Subcutaneous abdominal adipose tissue (tissue), 5 donors: ENCODE measurements at regions not wholly inside any gene's neighbourhood (a gene's known extent, or its start where the extent isn't known, plus 50 kb on each side); places are given as distances from the start of the nearest gene placed in this dataset.

Experiments
- H3K27ac ChIP-seq: one replicate; pipeline ENCODE4 v1.7.0; 2013; ENCODE audit warnings: low read depth, mild to moderate bottlenecking, inconsistent platforms, low read length, moderate library complexity
- H3K27me3 ChIP-seq, 5 donors: one replicate each; pipeline ENCODE4 v1.7.0; 2013; ENCODE audit warnings: low read length in 5 of 5, inconsistent platforms in 1 of 5; ENCODE audit not compliant: control insufficient read depth in 5 of 5, insufficient read depth in 4 of 5
- H3K36me3 ChIP-seq, 5 donors: one replicate each; pipeline ENCODE4 v1.7.0; 2013; ENCODE audit warnings: low read length in 5 of 5; ENCODE audit not compliant: control insufficient read depth in 5 of 5, insufficient read depth in 5 of 5
- H3K4me1 ChIP-seq, 5 donors: one replicate each; pipeline ENCODE4 v1.7.0; 2013; ENCODE audit warnings: low read length in 5 of 5, mild to moderate bottlenecking in 3 of 5, moderate library complexity in 1 of 5; ENCODE audit not compliant: control insufficient read depth in 5 of 5, insufficient read depth in 5 of 5
- H3K4me3 ChIP-seq, 5 donors: one replicate each; pipeline ENCODE4 v1.7.0; 2013; ENCODE audit warnings: low read length in 5 of 5, low read depth in 1 of 5
- H3K9ac ChIP-seq, 5 donors: one replicate each; pipeline ENCODE4 v1.7.0; 2013; ENCODE audit warnings: low read length in 5 of 5, mild to moderate bottlenecking in 4 of 5, moderate library complexity in 3 of 5
- H3K9me3 ChIP-seq, 5 donors: one replicate each; pipeline ENCODE4 v1.7.0; 2013; ENCODE audit warnings: low read length in 5 of 5; ENCODE audit not compliant: control insufficient read depth in 5 of 5
- donor health status: healthy.
- donor health status: healthy.
- donor health status: healthy.
- donor health status: healthy.
- donor health status: healthy.

DNA sequence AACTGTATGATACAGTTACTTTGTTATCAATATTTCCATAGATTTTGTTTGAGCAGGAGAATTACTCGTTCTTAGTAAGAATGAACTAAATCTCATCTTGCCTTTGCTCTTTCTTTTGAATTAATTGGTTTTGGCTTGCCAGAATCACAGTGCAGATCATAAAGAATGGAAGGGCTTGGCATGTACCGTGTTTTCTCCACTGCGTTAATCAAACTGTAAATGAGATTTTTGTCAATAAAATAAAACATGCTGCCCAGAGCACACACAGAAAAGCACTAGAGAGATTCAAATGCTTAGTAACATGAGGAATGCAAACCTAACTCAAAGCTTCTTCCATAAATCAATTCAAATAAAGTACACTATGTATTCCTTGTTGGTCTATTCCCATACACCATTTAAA lies 229.6 kb upstream of the CDH2 start:
- H3K9ac ChIP-seq = no peak overlapping the region
- no peaks in the 10 kb centered on the region for H3K36me3 ChIP-seq
- no peaks in the 10 kb centered on the region for H3K4me1 ChIP-seq
- no peak overlapping the region for H3K4me3 ChIP-seq
- H3K9me3 ChIP-seq = no peaks in the 10 kb centered on the region
- H3K27me3 ChIP-seq = no peaks in the 10 kb centered on the region
- no peak overlapping the region for H3K27ac ChIP-seq

DNA sequence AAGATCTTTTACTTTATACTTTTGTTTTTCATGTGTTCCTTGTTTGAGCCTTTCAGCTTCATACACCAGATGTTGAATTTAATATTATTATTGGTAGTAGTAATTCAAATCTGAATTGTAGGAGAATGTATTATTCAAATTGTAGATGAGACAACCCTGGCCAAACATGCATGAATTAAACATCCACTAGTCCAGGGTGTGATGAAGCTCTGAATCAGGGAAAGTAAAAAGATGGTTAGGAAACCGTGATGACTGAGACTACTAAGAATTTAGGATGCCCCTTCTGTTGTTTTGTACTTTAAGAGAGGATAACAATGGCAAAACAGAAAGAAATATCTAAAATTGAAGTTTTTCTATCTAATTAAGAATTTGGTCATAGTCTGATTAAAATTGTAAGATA lies 227.8 kb upstream of the CDH2 start:
- Histone ChIP-seq H3K9me3 (no peaks in the 10 kb centered on the region), H3K4me1 (no peaks in the 10 kb centered on the region), H3K4me3 (no peak overlapping the region), H3K36me3 (no peaks in the 10 kb centered on the region), H3K9ac (no peak overlapping the region), H3K27me3 (no peaks in the 10 kb centered on the region), H3K27ac (no peak overlapping the region)

DNA sequence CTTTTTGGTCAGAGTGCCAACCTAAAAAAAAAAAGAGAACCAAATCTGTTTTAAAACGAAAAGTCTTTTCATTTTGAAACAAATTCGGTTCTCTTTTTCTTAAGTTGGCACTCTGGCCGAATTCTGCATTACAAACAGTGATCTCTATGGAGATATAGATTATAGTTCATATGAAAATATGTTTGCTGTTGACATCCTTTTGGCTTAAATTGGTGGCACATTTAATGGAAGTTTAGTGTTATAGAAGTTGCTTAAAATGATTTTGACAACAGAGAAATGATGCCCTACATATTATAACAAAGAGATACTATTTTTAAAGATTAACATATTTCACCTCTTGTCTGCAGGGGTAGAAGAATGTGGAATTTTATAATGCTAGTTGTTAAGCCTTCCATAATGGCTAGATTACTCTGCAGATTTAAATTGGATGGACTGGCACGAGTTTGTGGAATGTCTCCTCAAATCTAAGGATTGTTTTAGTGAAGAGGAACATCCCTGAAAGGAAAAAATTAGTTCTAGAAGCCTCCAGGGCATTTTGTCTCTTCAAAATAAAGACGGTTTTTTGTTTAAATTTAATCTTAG lies 222.9 kb upstream of the CDH2 start:
- no peaks in the 10 kb centered on the region for H3K9me3 ChIP-seq
- H3K9ac ChIP-seq = no peak overlapping the region
- no peak overlapping the region for H3K27ac ChIP-seq
- no peak overlapping the region for H3K4me3 ChIP-seq
- H3K27me3 ChIP-seq = no peaks in the 10 kb centered on the region
- H3K4me1 ChIP-seq = no peaks in the 10 kb centered on the region
- H3K36me3 ChIP-seq = no peaks in the 10 kb centered on the region

DNA sequence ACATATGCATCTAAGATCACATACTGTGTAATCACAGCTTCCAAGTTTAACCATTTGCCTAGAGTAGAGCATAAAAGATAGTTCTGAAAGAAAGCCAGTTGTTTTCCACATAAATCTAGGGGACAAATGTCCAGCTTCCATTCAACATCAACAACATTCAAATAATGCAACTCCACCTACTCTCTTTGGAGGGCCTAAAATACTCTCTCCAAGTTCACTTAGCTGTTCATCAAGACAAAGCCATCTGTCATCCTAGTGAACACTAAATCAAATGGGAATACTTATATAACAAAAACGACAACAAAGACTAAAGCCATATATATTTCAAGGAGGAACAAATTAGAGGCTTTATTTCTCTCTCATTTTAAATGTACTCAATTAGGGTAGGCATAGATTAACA lies 221.5 kb upstream of the CDH2 start:
- H3K36me3 ChIP-seq = no peaks in the 10 kb centered on the region
- no peak overlapping the region for H3K9ac ChIP-seq
- H3K4me1 ChIP-seq = no peaks in the 10 kb centered on the region
- no peak overlapping the region for H3K4me3 ChIP-seq
- no peaks in the 10 kb centered on the region for H3K9me3 ChIP-seq
- no peak overlapping the region for H3K27ac ChIP-seq
- no peaks in the 10 kb centered on the region for H3K27me3 ChIP-seq

DNA sequence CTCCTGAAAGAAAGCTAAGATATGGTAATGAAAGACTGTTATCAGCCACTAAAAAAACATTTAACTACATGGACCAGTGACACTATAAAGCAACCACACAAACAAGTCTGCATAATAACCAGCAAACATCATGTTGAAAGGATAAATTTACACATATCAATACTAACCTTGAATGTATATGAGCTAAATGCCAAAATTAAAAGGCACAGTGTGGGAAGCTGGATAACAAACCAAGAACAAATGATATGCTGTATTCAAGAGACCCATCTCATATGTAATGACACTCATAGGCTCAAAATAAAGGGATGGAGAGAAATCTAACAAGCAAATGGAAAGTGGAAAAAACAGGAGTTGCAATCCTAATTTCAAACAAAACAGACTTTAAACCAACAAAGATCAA lies 213.1 kb upstream of the CDH2 start:
- H3K27me3 ChIP-seq = peaks cover 0 to 2% (median 0%) of the 10 kb centered on the region in 5 donors
- no peak overlapping the region for H3K27ac ChIP-seq

DNA sequence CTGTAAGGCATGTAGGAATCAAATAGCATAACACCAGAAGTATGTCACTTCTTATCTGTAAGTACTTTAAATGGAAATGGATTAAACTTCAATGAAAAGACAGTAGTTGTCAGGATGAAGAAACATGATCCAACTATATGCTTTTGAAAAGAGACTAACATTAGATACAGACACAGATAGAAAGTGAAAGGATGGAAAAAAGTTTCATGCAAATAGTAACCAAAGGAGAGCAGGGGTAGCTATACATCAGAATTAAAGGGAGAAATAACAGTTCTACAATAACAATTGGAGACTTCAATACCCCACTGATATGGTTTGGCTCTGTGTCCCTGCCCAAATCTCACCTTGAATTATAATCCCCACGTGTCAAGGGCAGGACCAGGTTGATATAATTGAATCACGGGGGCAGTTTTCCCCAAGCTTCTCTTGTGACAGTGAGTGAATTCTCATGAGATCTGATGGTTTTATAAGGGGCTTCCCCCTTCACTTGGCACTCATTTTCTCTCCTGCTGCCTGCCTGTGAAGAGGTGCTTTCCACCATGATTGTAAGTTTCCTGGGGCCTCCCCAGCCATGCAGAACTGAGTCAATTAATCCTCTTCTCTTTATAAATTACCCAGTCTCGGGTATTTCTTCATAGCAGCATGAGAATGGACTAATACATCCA lies 205.4 kb upstream of the CDH2 start:
- Histone ChIP-seq H3K36me3 (no peaks in the 10 kb centered on the region), H3K9me3 (peaks cover 0 to 4% (median 0%) of the 10 kb centered on the region in 5 donors), H3K4me1 (no peaks in the 10 kb centered on the region), H3K27me3 (no peaks in the 10 kb centered on the region), H3K27ac (no peak overlapping the region), H3K9ac (no peak overlapping the region), H3K4me3 (no peak overlapping the region)

More for the DNA sequence above, 213.1 kb upstream of the CDH2 start:
- Histone ChIP-seq H3K4me1 (no peaks in the 10 kb centered on the region), H3K9ac (no peak overlapping the region), H3K36me3 (no peaks in the 10 kb centered on the region), H3K4me3 (no peak overlapping the region), H3K9me3 (peaks cover 0 to 28% (median 19%) of the 10 kb centered on the region in 5 donors)

DNA sequence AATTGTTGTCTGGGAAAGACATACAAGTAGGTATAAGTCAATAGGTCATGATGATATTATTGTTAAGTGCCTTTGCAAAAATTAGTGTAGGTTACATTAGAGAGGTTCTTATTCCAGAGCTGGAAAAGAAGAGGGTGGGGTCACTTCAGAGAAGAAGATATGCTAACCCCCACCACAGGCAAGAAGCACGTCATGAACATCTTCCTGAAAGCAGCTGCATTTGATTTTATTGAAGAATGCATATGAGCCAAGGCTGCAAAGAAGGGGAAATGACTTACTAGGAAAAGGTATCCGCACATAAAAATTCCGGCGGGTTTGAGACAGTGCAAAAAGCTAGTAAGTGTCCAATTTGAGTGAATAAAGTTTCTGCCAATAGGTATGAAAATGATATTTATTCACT lies 195.3 kb upstream of the CDH2 start:
- no peaks in the 10 kb centered on the region for H3K4me1 ChIP-seq
- H3K27ac ChIP-seq = no peak overlapping the region
- H3K9ac ChIP-seq = no peak overlapping the region
- no peaks in the 10 kb centered on the region for H3K9me3 ChIP-seq
- no peak overlapping the region for H3K4me3 ChIP-seq
- H3K36me3 ChIP-seq = no peaks in the 10 kb centered on the region
- no peaks in the 10 kb centered on the region for H3K27me3 ChIP-seq

DNA sequence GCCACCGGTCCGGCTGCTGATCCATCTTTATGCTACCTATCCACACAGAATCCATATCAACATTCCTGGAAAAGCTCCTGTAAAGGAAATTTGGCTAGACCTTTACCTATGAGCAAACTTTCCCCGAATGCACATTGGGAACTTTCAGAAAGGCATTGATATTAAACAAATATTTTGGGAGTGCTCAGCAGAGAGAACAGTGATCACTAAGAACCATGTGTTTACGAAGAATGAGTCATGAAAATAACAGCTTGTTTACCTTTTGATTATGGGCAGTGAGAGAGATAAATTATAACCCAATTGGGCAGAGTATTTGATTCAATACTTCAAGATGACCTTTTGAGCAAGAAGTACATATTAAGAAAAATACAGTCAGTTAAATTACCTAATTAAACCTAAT lies 189.7 kb upstream of the CDH2 start:
- Histone ChIP-seq H3K27me3 (no peaks in the 10 kb centered on the region), H3K27ac (no peak overlapping the region), H3K36me3 (no peaks in the 10 kb centered on the region), H3K4me3 (no peak overlapping the region), H3K4me1 (no peaks in the 10 kb centered on the region), H3K9me3 (no peaks in the 10 kb centered on the region), H3K9ac (no peak overlapping the region)

DNA sequence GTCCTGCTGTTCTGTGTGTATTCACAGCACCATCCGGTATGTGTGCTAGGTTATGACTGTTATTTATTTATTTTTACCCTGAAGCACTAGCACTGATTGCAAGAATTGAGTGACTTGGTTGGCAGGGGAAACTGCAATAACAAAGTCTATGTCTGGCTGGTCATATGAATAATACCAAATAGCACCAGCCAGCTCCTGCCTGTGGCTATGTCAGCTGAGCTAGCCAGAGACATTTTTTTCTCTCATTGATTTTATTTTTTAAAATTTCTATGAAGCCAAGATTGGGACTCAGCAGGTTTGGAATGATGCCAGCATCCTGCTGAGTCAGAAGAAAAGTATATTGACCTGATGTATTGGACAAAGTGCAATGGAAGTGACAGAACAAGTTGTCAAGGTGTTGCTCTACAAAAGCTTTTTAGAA lies 188.5 kb upstream of the CDH2 start:
- H3K36me3 ChIP-seq = no peaks in the 10 kb centered on the region
- H3K9me3 ChIP-seq = no peaks in the 10 kb centered on the region
- H3K9ac ChIP-seq = no peak overlapping the region
- H3K27me3 ChIP-seq = no peaks in the 10 kb centered on the region
- H3K4me3 ChIP-seq = no peak overlapping the region
- H3K4me1 ChIP-seq = no peaks in the 10 kb centered on the region
- H3K27ac ChIP-seq = no peak overlapping the region

DNA sequence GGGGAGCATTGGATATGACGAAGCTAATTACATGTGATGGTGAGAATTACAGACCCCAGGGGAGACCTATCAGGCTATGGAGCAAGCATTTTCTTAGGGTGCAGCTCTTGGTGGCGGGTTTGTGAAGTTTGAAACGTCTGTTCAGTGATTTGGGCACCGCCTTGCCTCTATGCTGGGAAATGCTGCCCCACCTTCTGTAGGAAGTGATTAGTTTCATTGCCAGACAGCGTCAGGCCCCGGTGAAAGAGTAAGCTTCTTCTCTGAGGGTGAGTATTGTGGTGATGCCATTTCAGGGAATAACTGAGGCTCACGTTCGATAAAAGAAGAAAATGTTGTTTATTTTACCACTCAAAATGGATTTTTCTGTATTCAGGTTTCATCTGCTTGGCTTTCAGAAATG lies 186.2 kb upstream of the CDH2 start:
- no peaks in the 10 kb centered on the region for H3K9me3 ChIP-seq
- H3K9ac ChIP-seq = no peak overlapping the region
- no peaks in the 10 kb centered on the region for H3K36me3 ChIP-seq
- H3K4me3 ChIP-seq = no peak overlapping the region
- no peak overlapping the region for H3K27ac ChIP-seq
- H3K4me1 ChIP-seq = no peaks in the 10 kb centered on the region
- H3K27me3 ChIP-seq = no peaks in the 10 kb centered on the region
